Activated naive CD4-positive, alpha-beta T cell treated with Interleukin-2 at 50 U/mL for 16 hours (primary cell): ENCODE measurements at regions not wholly inside any gene's neighbourhood (a gene's known extent, or its start where the extent isn't known, plus 50 kb on each side); places are given as distances from the start of the nearest gene placed in this dataset.
"Not testable (repeated sequence)": the region's sequence is repeated elsewhere in the genome, so short reads cannot be mapped to it uniquely, and the experiment has no call there.

Source experiments
- DNase-seq: peaks from one replicate; pipeline ENCODE4 v3.0.0-alpha.2; 2020

- DNase-seq: not testable (repeated sequence)
Observed at GRCh38 chr5:93213111-93213794, 367.8 kb downstream of the NR2F1-AS1 start.

- DNase-seq: no peak
Observed at GRCh38 chr5:93209476-93209875, 371.5 kb downstream of the NR2F1-AS1 start.

DNA sequence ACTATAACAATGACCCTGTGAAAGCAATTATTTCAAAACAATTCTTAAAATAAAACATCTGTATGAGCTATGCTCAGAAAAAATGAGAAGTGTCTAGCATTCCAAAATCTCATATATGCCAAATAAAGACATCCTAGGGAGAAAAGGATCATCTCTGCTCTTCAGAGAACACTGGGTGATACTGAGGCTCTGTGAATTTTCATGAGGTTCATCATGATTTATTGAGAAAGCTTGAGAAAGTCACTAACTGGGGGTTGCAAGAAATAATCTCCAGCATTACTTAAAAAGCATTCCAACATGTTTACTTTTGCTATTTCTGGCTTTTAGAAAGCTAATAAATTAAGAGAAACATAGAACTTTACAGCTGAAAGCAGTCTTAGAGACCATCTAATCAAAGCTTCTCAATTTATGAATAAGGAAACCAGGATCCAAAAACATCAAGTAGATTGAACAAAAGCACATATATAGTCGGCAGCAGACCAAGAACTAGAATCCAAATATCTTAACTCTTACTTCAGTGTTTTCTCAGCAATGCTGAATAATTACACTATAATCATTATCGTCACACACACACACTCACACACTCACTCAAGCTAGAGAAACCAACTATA is 372.8 kb downstream of the NR2F1-AS1 start:
- no peak for DNase-seq

DNA sequence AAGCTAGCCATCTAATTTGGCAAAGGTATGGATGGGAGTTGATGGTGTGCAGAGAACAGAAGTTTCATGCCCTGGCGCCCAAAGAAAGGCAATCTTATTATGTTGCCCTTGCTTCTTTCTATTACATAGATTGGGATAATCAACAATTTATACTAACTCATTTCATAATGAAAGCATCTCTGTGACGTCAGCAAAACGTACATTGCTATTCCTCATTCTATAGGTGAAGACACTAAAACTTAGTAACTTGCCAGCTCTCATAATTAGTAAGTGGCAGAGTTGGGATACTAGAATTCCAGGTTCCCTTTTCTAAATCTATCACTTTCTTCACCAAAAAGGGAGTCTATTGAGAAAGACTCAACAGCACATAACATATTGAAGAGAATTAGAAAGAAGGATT is 374.8 kb downstream of the NR2F1-AS1 start:
- no peak for DNase-seq

DNA sequence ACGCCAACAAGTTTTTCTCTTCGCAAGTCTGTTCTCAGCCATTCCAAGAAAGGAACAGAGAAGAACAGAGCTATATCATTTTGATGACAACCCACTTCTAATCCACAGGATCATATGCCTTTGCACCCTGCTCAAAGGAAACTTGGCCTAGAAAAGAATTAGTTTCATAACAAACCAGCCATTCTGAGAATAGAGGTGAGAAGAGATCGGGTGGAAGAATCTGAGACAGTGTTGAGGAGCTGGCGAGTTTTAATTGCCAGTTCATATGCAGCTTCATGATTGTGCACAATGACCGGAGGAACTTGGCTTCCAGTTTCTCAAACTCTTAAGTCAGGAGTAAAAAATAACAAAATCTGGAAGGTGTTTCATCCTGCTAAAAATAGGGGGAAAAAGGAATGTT is 380.0 kb downstream of the NR2F1-AS1 start:
- DNase-seq: no peak

DNA sequence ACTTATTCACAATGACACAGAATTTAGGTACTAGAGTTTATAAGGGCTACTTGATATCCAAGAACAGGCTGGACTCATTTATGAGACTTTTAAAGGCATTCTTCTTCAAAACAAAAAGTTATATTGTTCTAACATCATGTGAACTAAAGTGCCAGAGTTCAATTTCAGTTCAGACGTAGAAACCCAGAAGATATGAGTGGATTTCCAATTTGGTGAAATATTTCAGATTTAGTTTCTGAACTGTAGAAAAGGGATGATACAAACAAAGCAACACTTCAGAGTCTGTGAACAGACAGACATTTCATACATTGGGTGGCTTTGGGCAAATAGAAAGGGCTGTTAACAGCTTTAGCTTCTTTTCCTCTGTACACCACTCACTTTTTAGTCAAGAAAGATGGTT is 384.0 kb downstream of the NR2F1-AS1 start:
- no peak for DNase-seq

- DNase-seq: no peak
Observed at GRCh38 chr5:93193431-93194347, 387.3 kb downstream of the NR2F1-AS1 start.

DNA sequence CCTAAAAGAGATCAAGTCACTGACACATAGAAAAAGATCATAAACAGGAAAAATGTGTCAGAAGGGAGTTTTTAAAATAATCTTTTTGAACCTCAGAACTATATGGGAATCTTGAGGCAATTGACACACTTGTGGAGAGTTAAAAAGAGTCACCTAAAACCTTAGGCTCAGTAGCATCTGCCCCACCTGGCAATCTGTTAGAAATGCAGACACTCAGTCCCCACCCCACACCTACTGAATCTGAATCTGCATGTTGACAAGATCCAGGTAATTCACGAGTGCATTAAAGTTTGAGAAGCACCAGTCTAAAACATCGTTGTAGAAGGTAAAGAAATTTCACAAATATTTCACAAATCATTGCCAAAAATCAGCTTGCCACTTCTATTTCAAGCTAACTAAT is 388.3 kb downstream of the NR2F1-AS1 start:
- DNase-seq: no peak

DNA sequence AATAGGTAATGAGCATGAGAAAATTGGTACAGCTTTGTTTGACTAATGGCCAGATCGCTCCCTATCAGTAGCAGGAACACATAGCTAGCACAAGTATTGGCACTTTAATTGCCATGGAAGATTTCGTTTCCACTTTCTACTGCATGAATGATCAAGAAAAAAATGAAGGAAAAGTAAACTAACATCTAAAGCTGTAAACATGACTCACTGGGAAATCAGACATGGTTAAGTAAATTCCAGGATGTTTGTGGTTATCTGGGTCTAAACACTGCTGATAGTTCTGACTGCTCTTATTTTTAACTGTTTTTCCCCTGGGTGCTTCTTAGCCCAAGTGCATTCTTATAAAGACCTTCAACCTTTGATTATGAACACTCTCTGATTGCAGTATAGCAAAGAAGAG is 388.9 kb downstream of the NR2F1-AS1 start:
- no peak for DNase-seq

DNA sequence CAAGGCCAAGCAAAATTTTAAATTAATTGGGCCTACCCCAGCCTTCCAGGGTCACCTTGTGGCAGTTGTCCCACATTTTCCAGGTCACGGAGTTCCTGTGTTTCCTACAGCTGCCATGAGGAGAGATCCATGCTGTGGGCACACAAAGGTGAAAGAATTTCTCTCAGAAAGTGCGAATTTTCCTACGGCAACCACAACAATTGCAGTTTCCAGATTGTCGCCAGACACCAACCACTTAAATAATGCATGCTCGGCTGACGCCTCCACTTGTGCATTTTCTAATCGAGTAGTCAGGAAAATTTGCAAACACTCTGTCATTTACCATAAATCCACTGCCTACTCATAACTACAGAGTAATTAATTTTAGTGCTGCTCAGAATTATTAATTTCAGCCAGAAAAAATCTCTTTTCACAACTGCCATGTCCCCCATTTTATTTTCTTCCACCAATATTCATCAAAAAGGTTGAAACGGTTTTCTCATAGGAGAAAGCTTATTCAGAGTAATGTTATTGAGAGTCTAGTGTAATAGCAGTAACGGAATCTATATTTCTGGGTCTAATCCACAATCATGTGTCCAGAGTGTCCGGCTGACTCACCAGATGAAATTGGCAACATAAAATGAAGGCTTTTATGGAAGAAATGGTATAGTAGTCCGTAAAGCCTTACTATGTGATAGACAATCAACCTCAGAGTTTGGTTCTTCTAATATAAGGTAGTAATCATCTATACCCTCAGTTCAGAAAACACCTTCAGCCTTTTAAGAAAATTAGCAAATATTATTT is 389.8 kb downstream of the NR2F1-AS1 start:
- DNase-seq: no peak

GRCh38 chr5:93189707-93190120 is 391.3 kb downstream of the NR2F1-AS1 start:
- no peak for DNase-seq

GRCh38 chr5:93188876-93189485 is 392.0 kb downstream of the NR2F1-AS1 start:
- DNase-seq: no peak

- DNase-seq: no peak
Observed at GRCh38 chr5:93186076-93186682, 394.8 kb downstream of the NR2F1-AS1 start.

DNA sequence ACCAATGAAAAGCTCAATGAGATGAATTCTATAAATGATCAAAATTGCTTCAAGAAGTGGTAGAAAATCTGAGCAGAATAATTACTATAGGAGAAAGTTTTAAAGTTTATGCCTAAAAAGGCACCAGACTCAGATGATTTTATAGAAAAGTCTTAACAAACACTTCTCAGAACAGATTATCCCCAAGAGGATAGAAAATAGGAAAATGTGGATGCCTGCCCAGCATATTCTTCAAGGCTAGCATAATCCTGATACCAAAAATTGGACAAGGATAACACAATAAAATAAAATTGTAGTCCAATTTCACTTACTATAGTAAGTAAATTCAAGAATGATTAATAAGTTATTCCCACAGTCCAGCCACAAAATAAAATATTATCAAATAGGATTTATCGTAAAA is 397.0 kb downstream of the NR2F1-AS1 start:
- DNase-seq: no peak

DNA sequence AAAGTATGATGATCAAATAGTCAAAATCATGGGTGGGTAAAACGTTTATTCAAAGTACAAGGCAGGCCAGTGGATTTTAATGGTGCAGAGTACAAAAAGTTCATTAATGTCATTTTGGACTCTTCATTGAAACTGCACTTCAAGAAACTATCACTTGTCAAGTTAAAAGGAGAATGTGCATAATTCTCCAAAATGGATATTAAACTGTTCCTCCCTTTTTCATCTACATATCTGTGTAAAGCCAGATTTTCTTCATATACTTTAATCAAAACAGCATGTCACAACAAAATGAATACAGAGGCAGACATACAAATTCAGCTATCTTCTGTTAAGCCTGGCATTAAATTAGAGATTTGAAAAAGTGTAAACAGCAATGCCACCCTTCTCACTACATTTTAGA is 401.6 kb downstream of the NR2F1-AS1 start:
- no peak for DNase-seq

GRCh38 chr5:93174930-93175329 is 406.1 kb downstream of the NR2F1-AS1 start:
- no peak for DNase-seq

DNA sequence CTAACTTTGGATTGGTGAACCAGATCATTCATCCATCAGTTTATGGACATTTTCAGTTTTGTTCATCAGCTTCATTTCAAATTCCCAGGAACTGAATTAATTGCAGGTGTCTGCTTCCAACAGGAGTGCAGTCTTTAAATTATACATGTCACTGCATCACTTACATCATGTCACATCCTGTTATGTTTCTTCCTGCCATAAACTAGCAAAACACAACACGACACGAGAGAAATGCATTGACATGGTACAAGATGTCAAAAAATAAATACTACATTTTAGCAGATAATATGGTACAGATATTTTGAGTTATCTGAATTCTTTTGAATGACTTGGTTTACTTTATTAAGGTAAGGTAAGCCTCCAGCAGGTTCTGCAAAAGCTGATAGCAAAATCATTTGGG is 415.5 kb downstream of the NR2F1-AS1 start:
- no peak for DNase-seq

GRCh38 chr5:93164690-93165089 is 416.3 kb downstream of the NR2F1-AS1 start:
- no peak for DNase-seq

DNA sequence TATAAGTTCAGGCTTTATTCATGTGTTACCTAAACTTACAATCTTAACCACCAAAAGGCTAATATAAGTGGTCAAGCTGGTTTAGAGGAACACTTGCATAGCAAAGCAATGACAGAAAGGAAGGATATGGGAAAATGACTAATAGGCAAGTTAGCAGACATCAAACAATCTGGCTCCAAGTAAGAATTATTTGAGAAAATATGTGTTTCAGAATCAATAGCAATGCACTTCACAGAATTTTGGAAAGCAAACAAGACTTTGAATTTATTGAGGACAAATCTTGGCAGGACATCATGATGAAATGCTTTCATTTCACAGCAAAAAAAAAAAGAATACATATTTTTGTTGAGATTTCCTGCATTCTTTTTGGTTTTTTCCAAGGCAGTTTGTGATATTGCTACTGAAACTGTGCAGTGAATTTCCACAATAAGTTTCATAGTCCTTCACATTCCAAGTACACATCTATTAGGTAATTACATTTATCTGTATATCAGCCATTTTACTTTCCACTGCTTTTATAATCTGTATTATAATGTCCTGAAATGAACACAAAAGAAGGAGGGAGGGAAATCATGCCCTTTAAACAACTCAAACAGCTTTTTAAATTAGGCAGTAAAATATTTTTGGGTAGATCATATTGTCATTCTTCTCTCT is 417.9 kb downstream of the NR2F1-AS1 start:
- no peak for DNase-seq

DNA sequence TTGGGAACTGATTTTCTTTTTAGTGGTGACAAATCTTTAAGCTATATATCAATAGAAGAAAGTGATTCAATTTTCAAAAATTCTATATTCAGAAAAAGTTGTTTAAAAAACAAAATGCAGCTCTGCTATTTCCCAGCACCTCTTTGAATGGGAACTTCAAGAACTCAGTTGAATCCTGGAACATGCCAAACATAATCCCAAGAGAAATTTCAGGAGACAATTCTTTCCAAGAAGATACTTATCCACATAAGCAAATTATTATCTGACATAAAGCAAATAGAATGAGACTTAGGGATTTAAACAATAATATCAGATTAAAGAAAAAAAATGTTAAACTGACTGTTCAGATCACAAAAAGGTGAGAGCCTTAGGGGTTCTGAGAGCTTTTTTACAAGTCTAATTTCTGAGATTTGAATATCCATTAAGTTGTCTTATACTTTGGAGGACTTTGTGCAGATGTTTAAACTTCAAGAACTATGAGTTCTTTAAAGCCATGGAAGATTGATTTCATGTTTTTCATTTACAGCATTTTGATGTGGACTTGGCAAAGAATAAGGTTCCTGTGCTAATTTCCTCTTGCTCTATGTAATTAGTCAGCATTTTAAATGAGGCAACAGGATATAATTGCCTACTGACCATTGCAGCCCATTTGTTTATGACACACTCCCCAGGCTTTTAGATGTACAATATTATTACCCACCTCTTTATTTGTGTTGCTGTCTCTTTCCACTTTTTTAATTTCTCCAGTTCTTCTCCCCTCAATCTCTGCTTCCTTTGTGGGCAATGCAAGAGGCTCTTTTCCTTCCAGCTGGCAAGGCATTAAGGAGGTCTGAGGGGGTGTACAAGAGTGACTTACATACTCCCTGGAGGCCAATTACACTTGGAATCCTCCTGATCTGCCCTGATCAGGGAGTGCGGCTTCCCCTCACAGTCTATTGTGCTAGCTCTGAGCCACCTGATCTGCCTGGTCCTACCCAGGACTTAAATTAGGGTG is 419.1 kb downstream of the NR2F1-AS1 start:
- no peak for DNase-seq
